ENCODE measurements at regions not wholly inside any gene's neighbourhood (a gene's known extent, or its start where the extent isn't known, plus 50 kb on each side); places are given as distances from the start of the nearest gene placed in this dataset.

DNA sequence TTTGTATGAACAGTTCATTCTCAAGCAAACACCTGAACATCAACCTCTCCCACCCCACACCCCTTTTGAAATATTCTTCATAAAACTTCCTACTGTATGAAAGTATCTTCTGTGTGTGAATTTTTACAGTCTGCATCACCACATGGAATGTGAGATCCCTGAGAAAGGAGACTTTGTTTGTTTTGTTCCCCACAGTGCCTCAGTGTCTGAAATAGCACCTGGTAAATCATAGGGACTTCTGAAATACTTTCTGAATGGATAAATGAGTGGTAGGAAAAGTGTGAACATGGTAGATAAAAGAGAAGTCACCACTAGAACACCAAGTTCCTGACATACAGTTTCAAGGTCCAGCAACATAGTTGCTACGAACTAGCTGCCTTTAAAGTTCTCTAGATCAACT is 1071.2 kb downstream of the EFNB2 start:
- H3K36me3 ChIP-seq (ENCODE audit: control insufficient read depth, insufficient read depth, low read length): no peaks in the 10 kb centered on the region
- H3K9me3 Mint-ChIP-seq: peaks cover 0 to 6% (median 3%) of the 10 kb centered on the region in 7 donors
- no peaks in the 10 kb centered on the region for H3K9me3 ChIP-seq (ENCODE audit: control insufficient read depth in 2 of 2, low read length in 2 of 2)
- no peak overlapping the region for H3K27ac ChIP-seq (ENCODE audit: insufficient read depth, low read length, poor library complexity, severe bottlenecking)
- no peak overlapping the region for H3K4me3 Mint-ChIP-seq
- no peaks in the 10 kb centered on the region for H3K4me1 Mint-ChIP-seq
- no peak overlapping the region for H3K4me3 ChIP-seq (ENCODE audit: low read depth, low read length)
- H3K4me1 ChIP-seq (ENCODE audit: control insufficient read depth, insufficient read depth, low read length, poor library complexity, severe bottlenecking): no peaks in the 10 kb centered on the region
- no peaks in the 10 kb centered on the region for H3K36me3 Mint-ChIP-seq
- ATAC-seq (ENCODE audit: low read depth in 2 of 2) (no peak), DNase-seq (no peak)
- H3K27me3 ChIP-seq (ENCODE audit: control insufficient read depth, insufficient read depth, low read length): no peaks in the 10 kb centered on the region
- H3K27ac Mint-ChIP-seq: no peak overlapping the region
- no peaks in the 10 kb centered on the region for H3K27me3 Mint-ChIP-seq

DNA sequence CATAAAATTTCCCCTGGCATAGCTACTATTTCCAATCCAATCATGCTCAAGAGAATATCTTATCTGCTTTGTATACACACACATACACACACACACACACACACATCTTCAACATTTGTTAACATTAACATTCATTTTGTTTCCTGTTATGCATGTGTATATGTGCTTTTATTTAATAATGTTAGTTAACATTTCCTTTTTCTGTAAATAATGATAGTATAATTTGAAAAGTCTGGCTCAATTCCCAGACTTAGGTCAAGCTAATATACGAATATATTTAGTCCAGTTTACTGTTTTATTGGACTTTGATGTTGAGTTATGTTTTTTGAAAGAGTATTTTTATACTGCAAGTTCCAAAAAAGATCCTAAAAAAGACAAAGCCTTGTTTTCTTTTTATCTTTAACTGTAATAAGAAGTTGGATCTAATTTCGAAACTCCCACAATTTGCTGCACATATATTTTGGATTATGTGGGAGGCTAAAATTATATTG is 1072.4 kb downstream of the EFNB2 start:
- no peak overlapping the region for H3K4me3 ChIP-seq (ENCODE audit: low read depth, low read length)
- H3K36me3 ChIP-seq (ENCODE audit: control insufficient read depth, insufficient read depth, low read length): no peaks in the 10 kb centered on the region
- no peak overlapping the region for H3K27ac ChIP-seq (ENCODE audit: insufficient read depth, low read length, poor library complexity, severe bottlenecking)
- H3K36me3 Mint-ChIP-seq: no peaks in the 10 kb centered on the region
- ATAC-seq (ENCODE audit: low read depth in 2 of 2) (no peak), DNase-seq (no peak)
- no peaks in the 10 kb centered on the region for H3K4me1 Mint-ChIP-seq
- no peaks in the 10 kb centered on the region for H3K27me3 ChIP-seq (ENCODE audit: control insufficient read depth, insufficient read depth, low read length)
- H3K4me3 Mint-ChIP-seq: no peak overlapping the region
- H3K27me3 Mint-ChIP-seq: no peaks in the 10 kb centered on the region
- no peaks in the 10 kb centered on the region for H3K9me3 ChIP-seq (ENCODE audit: control insufficient read depth in 2 of 2, low read length in 2 of 2)
- no peak overlapping the region for H3K27ac Mint-ChIP-seq
- H3K4me1 ChIP-seq (ENCODE audit: control insufficient read depth, insufficient read depth, low read length, poor library complexity, severe bottlenecking): no peaks in the 10 kb centered on the region
- H3K9me3 Mint-ChIP-seq: peaks cover 2 to 11% (median 3%) of the 10 kb centered on the region in 7 donors

DNA sequence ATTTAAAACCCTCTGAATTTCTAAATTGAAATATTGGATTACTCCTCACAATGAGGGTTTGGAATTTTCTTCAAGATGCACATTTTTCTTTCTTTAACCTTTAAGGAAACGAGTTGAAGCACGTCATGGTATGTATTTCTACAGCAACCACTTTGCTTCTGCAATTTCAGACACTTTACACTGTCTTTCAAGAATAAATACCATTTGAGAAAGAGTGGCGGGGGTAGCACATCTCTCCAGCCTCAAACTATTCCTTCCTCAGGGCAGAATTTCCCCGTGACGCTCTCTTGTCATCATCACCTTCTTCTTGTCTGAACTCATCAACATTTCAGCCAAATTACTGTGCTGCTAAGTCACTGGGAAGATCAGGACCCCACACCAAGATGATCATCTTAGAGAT is 1073.4 kb downstream of the EFNB2 start:
- Histone ChIP-seq H3K9me3 (ENCODE audit: control insufficient read depth in 2 of 2, low read length in 2 of 2) (no peaks in the 10 kb centered on the region), H3K27ac (ENCODE audit: insufficient read depth, low read length, poor library complexity, severe bottlenecking) (no peak overlapping the region), H3K4me3 (ENCODE audit: low read depth, low read length) (no peak overlapping the region), H3K27me3 (ENCODE audit: control insufficient read depth, insufficient read depth, low read length) (no peaks in the 10 kb centered on the region), H3K36me3 (ENCODE audit: control insufficient read depth, insufficient read depth, low read length) (no peaks in the 10 kb centered on the region), H3K4me1 (ENCODE audit: control insufficient read depth, insufficient read depth, low read length, poor library complexity, severe bottlenecking) (no peaks in the 10 kb centered on the region)
- DNase-seq (no peak), ATAC-seq (ENCODE audit: low read depth in 2 of 2) (no peak)
- Mint-ChIP-seq H3K4me1 (no peaks in the 10 kb centered on the region), H3K27ac (no peak overlapping the region), H3K4me3 (no peak overlapping the region), H3K27me3 (no peaks in the 10 kb centered on the region), H3K9me3 (peaks cover 2 to 11% (median 3%) of the 10 kb centered on the region in 7 donors), H3K36me3 (no peaks in the 10 kb centered on the region)

DNA sequence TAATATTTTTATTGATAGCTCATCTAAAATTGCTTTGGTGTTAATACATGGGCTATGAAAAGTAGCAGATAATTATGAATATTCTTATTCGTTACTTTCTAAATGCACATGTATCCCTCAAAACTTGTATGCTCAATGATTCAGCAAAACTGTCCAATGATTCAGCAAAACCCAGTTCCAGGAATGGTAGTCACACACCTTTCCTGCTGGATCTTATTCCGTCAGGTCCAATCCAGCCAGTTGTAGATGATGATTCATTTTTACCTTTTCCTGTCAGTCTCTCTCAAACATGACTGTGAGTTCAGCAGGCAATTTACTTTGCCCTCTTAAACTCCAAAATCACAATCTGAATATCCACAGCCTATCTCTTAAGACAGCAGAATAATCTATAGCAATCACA is 1082.6 kb downstream of the EFNB2 start:
- no peaks in the 10 kb centered on the region for H3K9me3 ChIP-seq (ENCODE audit: control insufficient read depth in 2 of 2, low read length in 2 of 2)
- Mint-ChIP-seq H3K36me3 (no peaks in the 10 kb centered on the region), H3K4me3 (no peak overlapping the region), H3K9me3 (peaks cover 0 to 9% (median 4%) of the 10 kb centered on the region in 7 donors), H3K27ac (no peak overlapping the region), H3K4me1 (no peaks in the 10 kb centered on the region), H3K27me3 (no peaks in the 10 kb centered on the region)
- ATAC-seq (ENCODE audit: low read depth in 2 of 2): no peak
- no peak overlapping the region for H3K27ac ChIP-seq (ENCODE audit: insufficient read depth, low read length, poor library complexity, severe bottlenecking)
- no peaks in the 10 kb centered on the region for H3K27me3 ChIP-seq (ENCODE audit: control insufficient read depth, insufficient read depth, low read length)
- H3K4me1 ChIP-seq (ENCODE audit: control insufficient read depth, insufficient read depth, low read length, poor library complexity, severe bottlenecking): no peaks in the 10 kb centered on the region
- H3K36me3 ChIP-seq (ENCODE audit: control insufficient read depth, insufficient read depth, low read length): no peaks in the 10 kb centered on the region
- no peak for DNase-seq
- H3K4me3 ChIP-seq (ENCODE audit: low read depth, low read length): no peak overlapping the region

DNA sequence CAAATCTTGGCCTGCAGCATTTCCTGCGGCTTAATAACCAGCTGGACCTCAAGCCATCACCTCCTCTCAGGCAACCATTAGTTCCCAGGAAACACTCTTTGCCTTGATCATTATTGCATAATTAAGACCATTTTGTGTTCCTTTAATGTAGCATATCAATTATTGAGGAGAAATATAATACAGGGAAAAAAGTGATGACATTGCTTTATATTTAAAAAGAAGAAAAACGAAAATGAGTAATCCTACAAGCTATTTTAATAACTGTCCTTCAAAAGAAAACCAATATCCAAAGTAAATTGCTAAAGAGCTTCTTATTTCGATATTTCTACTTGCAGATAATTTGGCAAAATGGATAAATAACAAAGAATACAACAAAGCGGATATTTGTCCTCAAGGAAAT is 1084.7 kb downstream of the EFNB2 start:
- Histone ChIP-seq H3K27ac (ENCODE audit: insufficient read depth, low read length, poor library complexity, severe bottlenecking) (no peak overlapping the region), H3K4me3 (ENCODE audit: low read depth, low read length) (no peak overlapping the region), H3K9me3 (ENCODE audit: control insufficient read depth in 2 of 2, low read length in 2 of 2) (no peaks in the 10 kb centered on the region), H3K27me3 (ENCODE audit: control insufficient read depth, insufficient read depth, low read length) (no peaks in the 10 kb centered on the region), H3K4me1 (ENCODE audit: control insufficient read depth, insufficient read depth, low read length, poor library complexity, severe bottlenecking) (no peaks in the 10 kb centered on the region), H3K36me3 (ENCODE audit: control insufficient read depth, insufficient read depth, low read length) (no peaks in the 10 kb centered on the region)
- ATAC-seq (ENCODE audit: low read depth in 2 of 2) (no peak), DNase-seq (no peak)
- no peaks in the 10 kb centered on the region for H3K36me3 Mint-ChIP-seq
- no peak overlapping the region for H3K4me3 Mint-ChIP-seq
- H3K27me3 Mint-ChIP-seq: no peaks in the 10 kb centered on the region
- H3K4me1 Mint-ChIP-seq: peaks cover 0 to 3% (median 0%) of the 10 kb centered on the region in 4 donors
- H3K27ac Mint-ChIP-seq: no peak overlapping the region
- peaks cover 0 to 9% (median 3%) of the 10 kb centered on the region in 7 donors for H3K9me3 Mint-ChIP-seq

DNA sequence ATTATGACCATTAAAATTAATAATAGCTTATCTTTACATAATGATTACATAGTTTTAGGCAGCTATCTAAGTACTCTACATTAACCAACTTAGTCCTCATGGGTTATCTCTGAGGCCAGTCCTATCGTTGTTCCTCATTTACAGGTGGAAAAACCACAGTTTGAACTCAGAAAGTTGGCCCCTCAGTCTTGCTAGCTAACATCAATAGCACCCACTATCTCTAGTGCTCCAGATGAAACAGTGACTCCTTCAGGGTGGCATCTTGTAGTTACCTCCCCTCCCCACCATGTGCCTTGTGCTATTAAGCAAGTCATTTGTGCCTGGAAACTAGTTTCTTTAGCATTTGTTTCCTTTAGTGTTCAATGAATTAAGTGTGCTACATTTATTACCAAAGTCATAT is 1086.7 kb downstream of the EFNB2 start:
- Mint-ChIP-seq H3K4me1 (peaks cover 0 to 7% (median 0%) of the 10 kb centered on the region in 4 donors), H3K36me3 (no peaks in the 10 kb centered on the region), H3K9me3 (peaks cover 0 to 5% (median 2%) of the 10 kb centered on the region in 7 donors), H3K4me3 (no peak overlapping the region), H3K27me3 (no peaks in the 10 kb centered on the region), H3K27ac (no peak overlapping the region)
- Histone ChIP-seq H3K27me3 (ENCODE audit: control insufficient read depth, insufficient read depth, low read length) (no peaks in the 10 kb centered on the region), H3K4me1 (ENCODE audit: control insufficient read depth, insufficient read depth, low read length, poor library complexity, severe bottlenecking) (no peaks in the 10 kb centered on the region), H3K36me3 (ENCODE audit: control insufficient read depth, insufficient read depth, low read length) (no peaks in the 10 kb centered on the region), H3K9me3 (ENCODE audit: control insufficient read depth in 2 of 2, low read length in 2 of 2) (no peaks in the 10 kb centered on the region), H3K27ac (ENCODE audit: insufficient read depth, low read length, poor library complexity, severe bottlenecking) (no peak overlapping the region), H3K4me3 (ENCODE audit: low read depth, low read length) (no peak overlapping the region)
- ATAC-seq (ENCODE audit: low read depth in 2 of 2) (no peak), DNase-seq (no peak)

DNA sequence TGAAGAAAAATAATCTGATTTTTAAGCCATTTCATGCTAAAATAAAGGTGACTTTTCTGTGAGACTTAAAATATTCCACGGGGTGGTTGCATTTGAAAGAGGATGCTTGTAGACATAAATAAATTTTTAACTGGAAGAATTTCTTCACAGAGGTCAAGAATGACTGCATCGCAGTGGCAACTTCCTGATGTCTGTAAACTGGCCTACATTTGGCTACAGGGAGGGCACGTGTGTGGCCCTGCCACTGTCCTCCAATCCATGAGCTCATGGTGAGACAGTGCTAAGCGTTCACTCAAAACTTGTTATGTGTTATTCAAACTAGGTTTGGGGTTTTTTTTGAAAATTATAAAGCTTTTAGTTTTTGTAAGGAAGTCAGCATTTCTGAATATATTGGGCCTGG is 1089.3 kb downstream of the EFNB2 start:
- Histone ChIP-seq H3K27me3 (ENCODE audit: control insufficient read depth, insufficient read depth, low read length) (no peaks in the 10 kb centered on the region), H3K36me3 (ENCODE audit: control insufficient read depth, insufficient read depth, low read length) (no peaks in the 10 kb centered on the region), H3K4me1 (ENCODE audit: control insufficient read depth, insufficient read depth, low read length, poor library complexity, severe bottlenecking) (no peaks in the 10 kb centered on the region), H3K9me3 (ENCODE audit: control insufficient read depth in 2 of 2, low read length in 2 of 2) (no peaks in the 10 kb centered on the region), H3K4me3 (ENCODE audit: low read depth, low read length) (no peak overlapping the region), H3K27ac (ENCODE audit: insufficient read depth, low read length, poor library complexity, severe bottlenecking) (no peak overlapping the region)
- DNase-seq (no peak), ATAC-seq (ENCODE audit: low read depth in 2 of 2) (no peak)
- no peaks in the 10 kb centered on the region for H3K27me3 Mint-ChIP-seq
- peaks cover 0 to 7% (median 0%) of the 10 kb centered on the region in 4 donors for H3K4me1 Mint-ChIP-seq
- H3K4me3 Mint-ChIP-seq: peak overlapping the region in 1 of 4 donors; percentile 35
- peaks cover 0 to 7% (median 0%) of the 10 kb centered on the region in 7 donors for H3K9me3 Mint-ChIP-seq
- H3K36me3 Mint-ChIP-seq: no peaks in the 10 kb centered on the region
- H3K27ac Mint-ChIP-seq: no peak overlapping the region

DNA sequence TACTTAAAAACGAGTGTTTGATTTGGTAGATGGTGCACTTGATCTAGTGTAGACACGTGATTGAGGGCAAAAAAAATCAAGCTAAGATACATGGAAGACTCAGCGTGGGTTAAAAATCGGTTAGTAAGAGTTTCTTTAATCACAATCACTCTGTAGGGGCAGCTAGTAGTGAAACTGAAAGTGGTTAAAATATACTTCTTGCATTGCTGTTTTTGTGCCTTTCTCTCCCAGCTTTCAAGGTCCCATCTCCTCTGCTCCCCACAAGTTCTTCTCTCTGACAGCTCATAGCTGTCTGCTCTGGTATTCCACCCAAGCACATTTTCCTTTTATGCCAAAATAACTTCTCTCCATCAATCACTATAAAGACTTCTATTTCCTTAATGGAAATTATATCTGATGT is 1089.7 kb downstream of the EFNB2 start:
- Mint-ChIP-seq H3K4me3 (peak overlapping the region in 1 of 4 donors; percentile 35), H3K27me3 (no peaks in the 10 kb centered on the region), H3K4me1 (peaks cover 0 to 7% (median 0%) of the 10 kb centered on the region in 4 donors), H3K36me3 (no peaks in the 10 kb centered on the region), H3K9me3 (peaks cover 0 to 7% (median 0%) of the 10 kb centered on the region in 7 donors), H3K27ac (peak overlapping the region in 1 of 3 donors; percentile 67)
- Histone ChIP-seq H3K4me3 (ENCODE audit: low read depth, low read length) (no peak overlapping the region), H3K4me1 (ENCODE audit: control insufficient read depth, insufficient read depth, low read length, poor library complexity, severe bottlenecking) (no peaks in the 10 kb centered on the region), H3K9me3 (ENCODE audit: control insufficient read depth in 2 of 2, low read length in 2 of 2) (no peaks in the 10 kb centered on the region), H3K27ac (ENCODE audit: insufficient read depth, low read length, poor library complexity, severe bottlenecking) (no peak overlapping the region), H3K36me3 (ENCODE audit: control insufficient read depth, insufficient read depth, low read length) (no peaks in the 10 kb centered on the region), H3K27me3 (ENCODE audit: control insufficient read depth, insufficient read depth, low read length) (no peaks in the 10 kb centered on the region)
- DNase-seq (peak in 1 of 3 donors; percentile 0), ATAC-seq (ENCODE audit: low read depth in 2 of 2) (no peak)

All from CD4-positive, CD25-positive, alpha-beta regulatory T cell (primary cell).